HEK293 (cell line): ENCODE measurements at regions not wholly inside any gene's neighbourhood (a gene's known extent, or its start where the extent isn't known, plus 50 kb on each side); places are given as distances from the start of the nearest gene placed in this dataset.

Source experiments
- CTCF ChIA-PET: fragments of 350-600 bp; formaldehyde crosslinking; extraction: SDS; loops from one replicate; lab custom pipeline; 2021; ENCODE audit warnings: antibody characterized with exemption; lab: Yijun Ruan, JAX
- POLR2A ChIA-PET: fragments of 300-600 bp; formaldehyde crosslinking; extraction: SDS; loops from one replicate; lab custom pipeline; 2020; ENCODE audit warnings: antibody characterized with exemption, inconsistent platforms; lab: Yijun Ruan, JAX
- H3K27ac ChIP-seq: fragments of 200-500 bp; sonication (Bioruptor generic); 2 replicates; pipeline ENCODE4 v1.5.1; 2014; ENCODE audit warnings: low read depth, low read length, control low read depth, inconsistent platforms; ENCODE audit errors: extremely low read depth
- H3K36me3 ChIP-seq, 2 experiments: fragments of 200-500 bp in 1 of 2; sonication (Bioruptor generic) in 1 of 2; 1 replicate in 1 of 2; 2 replicates in 1 of 2; pipeline ENCODE4 v1.5.1; 2014 to 2017; ENCODE audit warnings: inconsistent platforms in 2 of 2, low read length in 2 of 2; ENCODE audit not compliant: control insufficient read depth in 2 of 2, insufficient read depth in 1 of 2
- H3K4me1 ChIP-seq: fragments of 200-500 bp; sonication (Bioruptor generic); 2 replicates; pipeline ENCODE4 v1.5.1; 2014; ENCODE audit warnings: mild to moderate bottlenecking, low read length, inconsistent platforms; ENCODE audit not compliant: control insufficient read depth, insufficient read depth
- H3K4me3 ChIP-seq: 2 replicates; pipeline ENCODE4 v1.5.1; 2011; ENCODE audit warnings: low read depth, mild to moderate bottlenecking, control low read depth, low read length, moderate library complexity
- H3K9me3 ChIP-seq: fragments of 200-500 bp; sonication (Bioruptor generic); 2 replicates; pipeline ENCODE4 v1.5.1; 2014; ENCODE audit warnings: low read depth, low read length, inconsistent platforms; ENCODE audit not compliant: control insufficient read depth, insufficient read depth
- EGR2 ChIP-seq: fragments of 450-650 bp; formaldehyde crosslinking; IDR thresholded peaks from 2 replicates; pipeline ENCODE4 v1.5.1; 2016; ENCODE audit warnings: low read depth, missing biosample characterization, missing genetic modification characterization
- SCRT2 ChIP-seq: fragments of 450-650 bp; formaldehyde crosslinking; IDR thresholded peaks from 2 replicates; pipeline ENCODE4 v1.5.1; 2016; ENCODE audit warnings: missing biosample characterization, missing genetic modification characterization
- SP2 ChIP-seq: fragments of 450-650 bp; formaldehyde crosslinking; IDR thresholded peaks from 2 replicates; pipeline ENCODE4 v1.5.1; 2016; ENCODE audit warnings: missing biosample characterization, missing genetic modification characterization
- YY2 ChIP-seq: fragments of 450-650 bp; formaldehyde crosslinking; IDR thresholded peaks from 2 replicates; pipeline ENCODE4 v1.5.1; 2016; ENCODE audit warnings: missing biosample characterization, missing genetic modification characterization
- ZBTB20 ChIP-seq: fragments of 450-650 bp; formaldehyde crosslinking; IDR thresholded peaks from 2 replicates; pipeline ENCODE4 v1.5.1; 2016; ENCODE audit warnings: missing biosample characterization, missing genetic modification characterization
- ZBTB7A ChIP-seq: fragments of 450-650 bp; formaldehyde crosslinking; IDR thresholded peaks from 2 replicates; pipeline ENCODE4 v1.5.1; 2016; ENCODE audit warnings: low read depth, missing biosample characterization, missing genetic modification characterization
- ZNF112 ChIP-seq: fragments of 450-650 bp; formaldehyde crosslinking; IDR thresholded peaks from 2 replicates; pipeline ENCODE4 v1.5.0; 2017; ENCODE audit warnings: missing biosample characterization, missing genetic modification characterization
- ZNF155 ChIP-seq: fragments of 450-650 bp; formaldehyde crosslinking; IDR thresholded peaks from 2 replicates; pipeline ENCODE4 v1.5.1; 2016; ENCODE audit warnings: missing biosample characterization, missing genetic modification characterization
- ZNF169 ChIP-seq: fragments of 450-650 bp; formaldehyde crosslinking; IDR thresholded peaks from 2 replicates; pipeline ENCODE4 v1.5.1; 2016; ENCODE audit warnings: missing biosample characterization, missing genetic modification characterization
- ZNF175 ChIP-seq: fragments of 450-650 bp; formaldehyde crosslinking; IDR thresholded peaks from 2 replicates; pipeline ENCODE4 v1.5.1; 2016; ENCODE audit warnings: missing biosample characterization, missing genetic modification characterization
- ZNF239 ChIP-seq: fragments of 450-650 bp; formaldehyde crosslinking; IDR thresholded peaks from 2 replicates; pipeline ENCODE4 v1.5.1; 2016; ENCODE audit warnings: missing biosample characterization, missing genetic modification characterization
- ZNF266 ChIP-seq: fragments of 450-650 bp; formaldehyde crosslinking; IDR thresholded peaks from 2 replicates; pipeline ENCODE4 v1.5.1; 2016; ENCODE audit warnings: missing biosample characterization, missing genetic modification characterization, low read depth
- ZNF302 ChIP-seq: fragments of 450-650 bp; formaldehyde crosslinking; IDR thresholded peaks from 2 replicates; pipeline ENCODE4 v1.5.1; 2016; ENCODE audit warnings: missing biosample characterization, missing genetic modification characterization, low read depth
- ZNF341 ChIP-seq: fragments of 450-650 bp; formaldehyde crosslinking; IDR thresholded peaks from 2 replicates; pipeline ENCODE4; 2016; ENCODE audit warnings: low read depth, missing biosample characterization, missing genetic modification characterization
- ZNF350 ChIP-seq: fragments of 450-650 bp; formaldehyde crosslinking; IDR thresholded peaks from 2 replicates; pipeline ENCODE4 v1.5.0; 2017; ENCODE audit warnings: missing biosample characterization, mild to moderate bottlenecking, missing genetic modification characterization
- ZNF48 ChIP-seq: fragments of 450-650 bp; formaldehyde crosslinking; IDR thresholded peaks from 2 replicates; pipeline ENCODE4 v1.5.1; 2016; ENCODE audit warnings: missing biosample characterization, missing genetic modification characterization
- ZNF544 ChIP-seq: fragments of 450-650 bp; formaldehyde crosslinking; IDR thresholded peaks from 2 replicates; pipeline ENCODE4 v1.5.0; 2017; ENCODE audit warnings: missing biosample characterization, missing genetic modification characterization
- ZNF585B ChIP-seq: fragments of 450-650 bp; formaldehyde crosslinking; IDR thresholded peaks from 2 replicates; pipeline ENCODE4 v1.5.1; 2016; ENCODE audit warnings: missing biosample characterization, missing genetic modification characterization
- ZNF621 ChIP-seq: fragments of 450-650 bp; formaldehyde crosslinking; IDR thresholded peaks from 2 replicates; pipeline ENCODE4 v1.5.1; 2017; ENCODE audit warnings: missing biosample characterization, missing genetic modification characterization
- ZNF664 ChIP-seq: fragments of 450-650 bp; formaldehyde crosslinking; IDR thresholded peaks from 2 replicates; pipeline ENCODE4 v1.5.1; 2016; ENCODE audit warnings: missing biosample characterization, missing genetic modification characterization
- ZNF747 ChIP-seq: fragments of 450-650 bp; formaldehyde crosslinking; IDR thresholded peaks from 2 replicates; pipeline ENCODE4 v1.5.1; 2016; ENCODE audit warnings: missing biosample characterization, missing genetic modification characterization
- ZNF830 ChIP-seq: fragments of 450-650 bp; IDR thresholded peaks from 2 replicates; pipeline ENCODE4 v1.5.0; 2018; ENCODE audit warnings: missing biosample characterization, missing genetic modification characterization, low read depth, mild to moderate bottlenecking, moderate library complexity
- TF ChIP-seq, protein P1 (sequence below): fragments of 450-650 bp; formaldehyde crosslinking; IDR thresholded peaks from 2 replicates; pipeline ENCODE4 v1.5.1; 2016; ENCODE audit warnings: missing biosample characterization, missing genetic modification characterization
- TF ChIP-seq, protein P2 (sequence below): fragments of 450-650 bp; formaldehyde crosslinking; IDR thresholded peaks from 2 replicates; pipeline ENCODE4 v1.5.1; 2016; ENCODE audit warnings: missing biosample characterization, missing genetic modification characterization
- TF ChIP-seq, protein P3 (sequence below): fragments of 450-650 bp; formaldehyde crosslinking; IDR thresholded peaks from 2 replicates; pipeline ENCODE4 v1.5.1; 2016; ENCODE audit warnings: missing biosample characterization, missing genetic modification characterization
- TF ChIP-seq, protein P4 (sequence below): fragments of 450-650 bp; formaldehyde crosslinking; IDR thresholded peaks from 2 replicates; pipeline ENCODE4 v1.5.1; 2016; ENCODE audit warnings: missing biosample characterization, missing genetic modification characterization
- TF ChIP-seq, protein P5 (sequence below): fragments of 450-650 bp; formaldehyde crosslinking; IDR thresholded peaks from 2 replicates; pipeline ENCODE4 v1.5.1; 2017; ENCODE audit warnings: missing biosample characterization, missing genetic modification characterization

DNA sequence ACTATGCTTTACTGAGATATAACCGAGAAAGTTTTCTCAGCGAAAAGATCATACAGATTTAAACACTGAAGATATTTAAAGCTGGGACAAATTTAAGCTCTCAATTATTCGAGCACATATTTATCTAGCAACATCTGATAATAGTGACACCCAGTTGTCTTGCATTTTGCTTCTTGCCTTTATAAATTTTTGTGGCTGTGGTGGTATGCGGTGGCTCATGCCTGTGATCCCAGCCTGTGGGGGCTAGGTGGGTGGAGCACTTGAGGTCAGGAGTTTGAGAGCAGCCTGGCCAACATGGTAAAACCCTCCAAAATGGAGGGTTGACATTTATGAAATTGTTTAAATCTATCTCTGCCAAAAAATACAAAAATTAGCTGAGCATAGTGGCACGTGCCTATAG lies 312.2 kb downstream of the SPATA17 start:
- ChIA-PET CTCF (interaction anchor here (0.6 kb wide), 1 partner anchor 287 kb away, joined by 3 read pairs; no protein-coding TSS in a partner anchor), POLR2A (no interaction called here)
- no peaks in the 10 kb centered on the region for H3K36me3 ChIP-seq
- TF ChIP-seq, protein P1, sequence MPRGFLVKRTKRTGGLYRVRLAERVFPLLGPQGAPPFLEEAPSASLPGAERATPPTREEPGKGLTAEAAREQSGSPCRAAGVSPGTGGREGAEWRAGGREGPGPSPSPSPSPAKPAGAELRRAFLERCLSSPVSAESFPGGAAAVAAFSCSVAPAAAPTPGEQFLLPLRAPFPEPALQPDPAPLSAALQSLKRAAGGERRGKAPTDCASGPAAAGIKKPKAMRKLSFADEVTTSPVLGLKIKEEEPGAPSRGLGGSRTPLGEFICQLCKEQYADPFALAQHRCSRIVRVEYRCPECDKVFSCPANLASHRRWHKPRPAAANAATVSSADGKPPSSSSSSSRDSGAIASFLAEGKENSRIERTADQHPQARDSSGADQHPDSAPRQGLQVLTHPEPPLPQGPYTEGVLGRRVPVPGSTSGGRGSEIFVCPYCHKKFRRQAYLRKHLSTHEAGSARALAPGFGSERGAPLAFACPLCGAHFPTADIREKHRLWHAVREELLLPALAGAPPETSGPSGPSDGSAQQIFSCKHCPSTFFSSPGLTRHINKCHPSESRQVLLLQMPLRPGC, result no peak
- no peak for TF ChIP-seq SCRT2 (tag by site-specific recombination)
- TF ChIP-seq, protein P2, sequence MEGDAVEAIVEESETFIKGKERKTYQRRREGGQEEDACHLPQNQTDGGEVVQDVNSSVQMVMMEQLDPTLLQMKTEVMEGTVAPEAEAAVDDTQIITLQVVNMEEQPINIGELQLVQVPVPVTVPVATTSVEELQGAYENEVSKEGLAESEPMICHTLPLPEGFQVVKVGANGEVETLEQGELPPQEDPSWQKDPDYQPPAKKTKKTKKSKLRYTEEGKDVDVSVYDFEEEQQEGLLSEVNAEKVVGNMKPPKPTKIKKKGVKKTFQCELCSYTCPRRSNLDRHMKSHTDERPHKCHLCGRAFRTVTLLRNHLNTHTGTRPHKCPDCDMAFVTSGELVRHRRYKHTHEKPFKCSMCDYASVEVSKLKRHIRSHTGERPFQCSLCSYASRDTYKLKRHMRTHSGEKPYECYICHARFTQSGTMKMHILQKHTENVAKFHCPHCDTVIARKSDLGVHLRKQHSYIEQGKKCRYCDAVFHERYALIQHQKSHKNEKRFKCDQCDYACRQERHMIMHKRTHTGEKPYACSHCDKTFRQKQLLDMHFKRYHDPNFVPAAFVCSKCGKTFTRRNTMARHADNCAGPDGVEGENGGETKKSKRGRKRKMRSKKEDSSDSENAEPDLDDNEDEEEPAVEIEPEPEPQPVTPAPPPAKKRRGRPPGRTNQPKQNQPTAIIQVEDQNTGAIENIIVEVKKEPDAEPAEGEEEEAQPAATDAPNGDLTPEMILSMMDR (tag by site-specific recombination), result no peak
- TF ChIP-seq, protein P3, sequence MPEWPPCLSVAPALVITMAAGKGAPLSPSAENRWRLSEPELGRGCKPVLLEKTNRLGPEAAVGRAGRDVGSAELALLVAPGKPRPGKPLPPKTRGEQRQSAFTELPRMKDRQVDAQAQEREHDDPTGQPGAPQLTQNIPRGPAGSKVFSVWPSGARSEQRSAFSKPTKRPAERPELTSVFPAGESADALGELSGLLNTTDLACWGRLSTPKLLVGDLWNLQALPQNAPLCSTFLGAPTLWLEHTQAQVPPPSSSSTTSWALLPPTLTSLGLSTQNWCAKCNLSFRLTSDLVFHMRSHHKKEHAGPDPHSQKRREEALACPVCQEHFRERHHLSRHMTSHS (tag by site-specific recombination), result no peak
- no peak for TF ChIP-seq ZNF585B
- TF ChIP-seq ZNF155 (tag by site-specific recombination), result no peak
- no peak for TF ChIP-seq ZNF302 (tag by site-specific recombination)
- no peak for TF ChIP-seq ZNF175 (tag by site-specific recombination)
- TF ChIP-seq ZNF112, result no peak
- no peaks in the 10 kb centered on the region for H3K4me1 ChIP-seq
- H3K27ac ChIP-seq, result no peak overlapping the region
- no peaks in the 10 kb centered on the region for H3K9me3 ChIP-seq
- no peak overlapping the region for H3K4me3 ChIP-seq

DNA sequence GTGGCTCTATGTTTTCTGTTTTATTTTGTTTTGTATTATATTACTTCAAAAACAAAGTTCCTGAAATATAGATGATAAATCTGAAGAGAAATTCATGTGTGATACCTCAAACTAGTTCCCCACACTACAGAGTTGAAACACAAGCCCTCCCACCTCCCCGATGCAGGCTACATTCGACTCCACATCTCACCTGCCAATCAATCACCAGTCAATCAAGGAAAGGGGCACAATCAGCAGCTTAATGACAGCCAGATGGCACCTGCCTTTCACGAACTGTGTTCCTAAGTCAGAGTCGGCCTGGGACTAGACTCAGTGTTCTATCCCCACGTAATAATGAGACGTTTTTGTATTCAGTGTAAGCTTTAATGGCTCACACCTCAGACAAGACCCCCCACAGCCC lies 313.4 kb downstream of the SPATA17 start:
- CTCF ChIA-PET, result no interaction called here
- Histone ChIP-seq H3K36me3 (no peaks in the 10 kb centered on the region), H3K4me3 (no peak overlapping the region), H3K9me3 (no peaks in the 10 kb centered on the region), H3K4me1 (no peaks in the 10 kb centered on the region), H3K27ac (no peak overlapping the region)
- POLR2A ChIA-PET, result no interaction called here
- no peak for TF ChIP-seq ZNF266
- TF ChIP-seq ZNF239 (tag by site-specific recombination), result no peak
- no peak for TF ChIP-seq ZNF544 (tag by site-specific recombination)
- no peak for TF ChIP-seq ZNF830 (tag by site-specific recombination)
- no peak for TF ChIP-seq EGR2 (tag by site-specific recombination)
- TF ChIP-seq, protein P4, sequence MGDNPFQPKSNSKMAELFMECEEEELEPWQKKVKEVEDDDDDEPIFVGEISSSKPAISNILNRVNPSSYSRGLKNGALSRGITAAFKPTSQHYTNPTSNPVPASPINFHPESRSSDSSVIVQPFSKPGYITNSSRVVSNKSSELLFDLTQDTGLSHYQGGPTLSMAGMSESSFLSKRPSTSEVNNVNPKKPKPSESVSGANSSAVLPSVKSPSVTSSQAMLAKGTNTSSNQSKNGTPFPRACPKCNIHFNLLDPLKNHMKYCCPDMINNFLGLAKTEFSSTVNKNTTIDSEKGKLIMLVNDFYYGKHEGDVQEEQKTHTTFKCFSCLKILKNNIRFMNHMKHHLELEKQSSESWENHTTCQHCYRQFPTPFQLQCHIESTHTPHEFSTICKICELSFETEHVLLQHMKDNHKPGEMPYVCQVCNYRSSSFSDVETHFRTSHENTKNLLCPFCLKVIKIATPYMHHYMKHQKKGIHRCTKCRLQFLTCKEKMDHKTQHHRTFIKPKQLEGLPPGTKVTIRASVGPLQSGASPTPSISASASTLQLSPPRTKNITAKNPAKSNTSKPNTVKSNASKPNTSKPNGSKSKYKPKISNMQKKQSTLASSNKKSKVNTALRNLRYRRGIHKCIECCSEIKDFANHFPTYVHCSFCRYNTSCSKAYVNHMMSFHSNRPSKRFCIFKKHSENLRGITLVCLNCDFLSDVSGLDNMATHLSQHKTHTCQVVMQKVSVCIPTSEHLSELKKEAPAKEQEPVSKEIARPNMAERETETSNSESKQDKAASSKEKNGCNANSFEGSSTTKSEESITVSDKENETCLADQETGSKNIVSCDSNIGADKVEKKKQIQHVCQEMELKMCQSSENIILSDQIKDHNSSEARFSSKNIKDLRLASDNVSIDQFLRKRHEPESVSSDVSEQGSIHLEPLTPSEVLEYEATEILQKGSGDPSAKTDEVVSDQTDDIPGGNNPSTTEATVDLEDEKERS, result no peak
- TF ChIP-seq, protein P3 (tag by site-specific recombination), result no peak
- no peak for TF ChIP-seq ZBTB20 (tag by site-specific recombination)
- TF ChIP-seq ZNF169 (tag by site-specific recombination), result no peak
- no peak for TF ChIP-seq ZNF621 (tag by site-specific recombination)
- TF ChIP-seq ZNF350 (tag by site-specific recombination), result no peak
- no peak for TF ChIP-seq ZNF48 (tag by site-specific recombination)
- TF ChIP-seq ZNF341, result no peak
- no peak for TF ChIP-seq ZNF747 (tag by site-specific recombination)
- no peak for TF ChIP-seq ZNF155 (tag by site-specific recombination)
- TF ChIP-seq ZBTB7A (tag by site-specific recombination), result no peak
- TF ChIP-seq, protein P5, sequence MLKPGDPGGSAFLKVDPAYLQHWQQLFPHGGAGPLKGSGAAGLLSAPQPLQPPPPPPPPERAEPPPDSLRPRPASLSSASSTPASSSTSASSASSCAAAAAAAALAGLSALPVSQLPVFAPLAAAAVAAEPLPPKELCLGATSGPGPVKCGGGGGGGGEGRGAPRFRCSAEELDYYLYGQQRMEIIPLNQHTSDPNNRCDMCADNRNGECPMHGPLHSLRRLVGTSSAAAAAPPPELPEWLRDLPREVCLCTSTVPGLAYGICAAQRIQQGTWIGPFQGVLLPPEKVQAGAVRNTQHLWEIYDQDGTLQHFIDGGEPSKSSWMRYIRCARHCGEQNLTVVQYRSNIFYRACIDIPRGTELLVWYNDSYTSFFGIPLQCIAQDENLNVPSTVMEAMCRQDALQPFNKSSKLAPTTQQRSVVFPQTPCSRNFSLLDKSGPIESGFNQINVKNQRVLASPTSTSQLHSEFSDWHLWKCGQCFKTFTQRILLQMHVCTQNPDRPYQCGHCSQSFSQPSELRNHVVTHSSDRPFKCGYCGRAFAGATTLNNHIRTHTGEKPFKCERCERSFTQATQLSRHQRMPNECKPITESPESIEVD (tag by site-specific recombination), result no peak
- TF ChIP-seq ZNF664 (tag by site-specific recombination), result no peak
- TF ChIP-seq SP2 (tag by site-specific recombination), result no peak
- no peak for TF ChIP-seq YY2 (tag by site-specific recombination)
